ENCODE measurements at regions not wholly inside any gene's neighbourhood (a gene's known extent, or its start where the extent isn't known, plus 50 kb on each side); places are given as distances from the start of the nearest gene placed in this dataset.

DNA sequence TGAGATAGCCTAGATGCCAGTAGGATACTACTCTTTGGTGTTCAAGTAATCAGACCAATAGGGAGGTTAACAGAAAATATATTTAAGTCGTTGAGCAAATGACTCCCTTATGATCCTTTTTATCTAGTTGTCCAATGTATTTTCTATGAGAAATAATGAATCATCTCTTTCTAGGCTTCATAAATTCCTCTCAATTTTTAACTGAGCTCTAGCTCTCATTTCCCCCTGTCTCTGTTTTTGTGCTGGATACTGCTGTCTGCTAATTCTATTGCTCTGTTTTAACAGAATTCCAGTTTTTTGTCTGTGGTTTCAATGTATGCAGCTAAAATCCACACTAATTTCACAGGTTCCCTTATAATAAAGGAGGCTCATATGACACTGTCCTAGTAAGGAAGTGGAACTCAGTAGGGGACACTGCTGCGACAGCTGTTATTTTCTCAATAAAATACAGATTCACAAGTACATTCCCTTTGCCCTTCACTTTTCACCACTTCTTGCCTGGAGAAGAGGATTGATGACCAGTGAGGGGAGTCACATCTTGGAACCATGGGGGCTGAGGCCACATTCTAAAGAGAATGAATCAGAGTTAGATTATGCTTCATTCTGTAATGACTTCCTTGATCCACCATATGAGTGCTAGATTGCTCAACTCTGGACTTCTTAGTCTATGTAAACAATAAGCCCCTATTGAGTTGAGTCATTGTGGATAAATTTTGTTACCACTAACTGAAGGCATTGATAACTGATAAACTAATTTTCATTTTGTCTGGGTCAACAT is 558.7 kb upstream of the KCNMB2 start:
- Histone ChIP-seq H3K4me3 (ENCODE audit: control insufficient read depth in 1 of 2, extremely low read depth in 1 of 2, low read length in 1 of 2) (no peak overlapping the region), H3K9me3 (no peaks in the 10 kb centered on the region), H3K27me3 (replicated peaks in 1 of 2; ENCODE audit: control insufficient read depth in 2 of 2, extremely low read depth in 1 of 2, insufficient read depth in 2 of 2, low read length in 1 of 2) (no peaks in the 10 kb centered on the region), H3K27ac (ENCODE audit: low read length) (no peak overlapping the region), H3K4me1 (ENCODE audit: control insufficient read depth in 1 of 2, extremely low read depth in 1 of 2, insufficient read depth in 2 of 2, low read length in 2 of 2) (no peaks in the 10 kb centered on the region), H3K36me3 (ENCODE audit: control insufficient read depth in 2 of 2, extremely low read depth in 1 of 2, insufficient read depth in 1 of 2, low read length in 1 of 2) (no peaks in the 10 kb centered on the region)
- ChIA-PET CTCF (no interaction called here), POLR2A (no interaction called here)
- no peaks in the 10 kb centered on the region for H3K9me3 Mint-ChIP-seq
- WGBS (ENCODE audit: insufficient coverage) = no CpG with 5 or more reads among the region's 2 CpGs
- H3K27ac Mint-ChIP-seq = no peak overlapping the region
- no peak for DNase-seq
- H3K4me3 Mint-ChIP-seq = no peak overlapping the region
- no peaks in the 10 kb centered on the region for H3K4me1 Mint-ChIP-seq
- no peaks in the 10 kb centered on the region for H3K27me3 Mint-ChIP-seq
- H3K36me3 Mint-ChIP-seq = no peaks in the 10 kb centered on the region
- ATAC-seq (replicated peaks in 1 of 4) = no peak

DNA sequence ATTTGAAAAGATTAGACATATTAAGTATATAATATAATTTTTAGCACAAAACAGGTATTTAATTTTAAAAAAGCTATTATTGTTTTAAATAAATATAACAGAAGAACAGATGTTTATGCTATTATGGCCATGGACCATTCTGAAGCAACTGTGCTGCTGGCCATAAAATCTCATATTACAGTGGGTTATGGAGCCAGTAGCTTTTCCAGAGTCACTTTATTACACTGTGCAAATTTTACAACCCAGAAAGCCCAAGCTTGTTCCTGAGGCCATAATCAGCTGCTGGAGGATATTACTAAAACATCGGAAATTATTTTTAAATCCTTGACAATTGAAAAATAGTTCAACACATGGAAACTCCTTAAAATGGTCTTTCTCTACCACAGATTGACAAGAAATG is 557.3 kb upstream of the KCNMB2 start:
- DNase-seq (no peak), ATAC-seq (replicated peaks in 1 of 4) (no peak)
- H3K4me1 ChIP-seq (ENCODE audit: control insufficient read depth in 1 of 2, extremely low read depth in 1 of 2, insufficient read depth in 2 of 2, low read length in 2 of 2) = no peaks in the 10 kb centered on the region
- no peak overlapping the region for H3K4me3 ChIP-seq (ENCODE audit: control insufficient read depth in 1 of 2, extremely low read depth in 1 of 2, low read length in 1 of 2)
- no peaks in the 10 kb centered on the region for H3K36me3 Mint-ChIP-seq
- H3K4me1 Mint-ChIP-seq = no peaks in the 10 kb centered on the region
- no peak overlapping the region for H3K27ac ChIP-seq (ENCODE audit: low read length)
- no peaks in the 10 kb centered on the region for H3K27me3 ChIP-seq (replicated peaks in 1 of 2; ENCODE audit: control insufficient read depth in 2 of 2, extremely low read depth in 1 of 2, insufficient read depth in 2 of 2, low read length in 1 of 2)
- WGBS (ENCODE audit: insufficient coverage) = no CpG with 5 or more reads among the region's 1 CpG
- H3K9me3 Mint-ChIP-seq = no peaks in the 10 kb centered on the region
- H3K36me3 ChIP-seq (ENCODE audit: control insufficient read depth in 2 of 2, extremely low read depth in 1 of 2, insufficient read depth in 1 of 2, low read length in 1 of 2) = no peaks in the 10 kb centered on the region
- H3K27me3 Mint-ChIP-seq = no peaks in the 10 kb centered on the region
- CTCF ChIA-PET = no interaction called here
- no peak overlapping the region for H3K4me3 Mint-ChIP-seq
- no peak overlapping the region for H3K27ac Mint-ChIP-seq
- POLR2A ChIA-PET = interaction anchor here in 1 of 2 donors (0.6 kb wide), 1 partner anchor 96 kb away, joined by 3 read pairs; no protein-coding TSS in a partner anchor
- no peaks in the 10 kb centered on the region for H3K9me3 ChIP-seq

DNA sequence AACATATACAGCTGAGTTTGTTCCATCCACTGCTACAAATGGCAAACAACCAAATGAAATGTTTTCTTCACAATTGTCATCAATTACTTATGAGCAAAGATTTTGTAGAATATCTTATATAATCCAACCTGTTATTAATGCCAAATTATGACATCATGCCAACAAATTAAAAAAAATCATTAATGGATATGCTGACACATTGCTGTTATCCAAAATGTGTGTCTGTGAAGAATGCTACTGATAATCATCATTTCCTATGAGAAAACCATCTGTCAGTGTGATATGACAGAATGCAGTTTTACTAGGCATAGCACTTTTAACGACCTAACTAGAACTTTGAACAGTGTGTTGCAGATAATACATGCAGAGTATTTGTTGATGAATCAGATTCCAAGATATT is 556.5 kb upstream of the KCNMB2 start:
- Mint-ChIP-seq H3K27ac (no peak overlapping the region), H3K36me3 (no peaks in the 10 kb centered on the region), H3K4me1 (no peaks in the 10 kb centered on the region), H3K4me3 (no peak overlapping the region), H3K27me3 (no peaks in the 10 kb centered on the region), H3K9me3 (no peaks in the 10 kb centered on the region)
- H3K27me3 ChIP-seq (replicated peaks in 1 of 2; ENCODE audit: control insufficient read depth in 2 of 2, extremely low read depth in 1 of 2, insufficient read depth in 2 of 2, low read length in 1 of 2) = no peaks in the 10 kb centered on the region
- H3K9me3 ChIP-seq = no peaks in the 10 kb centered on the region
- no CpG with 5 or more reads among the region's 1 CpG for WGBS (ENCODE audit: insufficient coverage)
- no peak overlapping the region for H3K27ac ChIP-seq (ENCODE audit: low read length)
- no peaks in the 10 kb centered on the region for H3K4me1 ChIP-seq (ENCODE audit: control insufficient read depth in 1 of 2, extremely low read depth in 1 of 2, insufficient read depth in 2 of 2, low read length in 2 of 2)
- no peak overlapping the region for H3K4me3 ChIP-seq (ENCODE audit: control insufficient read depth in 1 of 2, extremely low read depth in 1 of 2, low read length in 1 of 2)
- ChIA-PET CTCF (no interaction called here), POLR2A (no interaction called here)
- DNase-seq (no peak), ATAC-seq (replicated peaks in 1 of 4) (no peak)
- H3K36me3 ChIP-seq (ENCODE audit: control insufficient read depth in 2 of 2, extremely low read depth in 1 of 2, insufficient read depth in 1 of 2, low read length in 1 of 2) = no peaks in the 10 kb centered on the region

DNA sequence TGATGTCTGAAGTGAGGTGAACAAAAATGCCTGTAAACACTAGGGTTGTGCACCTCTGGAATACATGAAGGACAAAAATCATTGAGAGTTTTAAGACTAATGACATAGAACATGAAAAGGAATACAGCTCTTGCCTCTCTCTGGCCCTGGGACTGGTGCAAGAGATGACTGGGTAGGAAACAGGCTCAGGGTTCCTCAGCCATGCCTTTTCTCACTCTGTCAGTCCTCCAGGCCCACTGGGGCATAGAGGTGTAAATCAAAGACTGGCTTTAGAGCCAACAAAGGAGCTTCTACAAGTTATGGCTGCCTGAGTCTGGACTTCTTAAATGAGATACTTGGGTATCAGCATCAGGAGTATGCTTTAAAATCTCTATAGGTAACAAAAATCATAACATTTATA is 554.7 kb upstream of the KCNMB2 start:
- Histone ChIP-seq H3K9me3 (no peaks in the 10 kb centered on the region), H3K27ac (ENCODE audit: low read length) (no peak overlapping the region), H3K4me1 (ENCODE audit: control insufficient read depth in 1 of 2, extremely low read depth in 1 of 2, insufficient read depth in 2 of 2, low read length in 2 of 2) (no peaks in the 10 kb centered on the region), H3K27me3 (replicated peaks in 1 of 2; ENCODE audit: control insufficient read depth in 2 of 2, extremely low read depth in 1 of 2, insufficient read depth in 2 of 2, low read length in 1 of 2) (no peaks in the 10 kb centered on the region), H3K4me3 (ENCODE audit: control insufficient read depth in 1 of 2, extremely low read depth in 1 of 2, low read length in 1 of 2) (no peak overlapping the region), H3K36me3 (ENCODE audit: control insufficient read depth in 2 of 2, extremely low read depth in 1 of 2, insufficient read depth in 1 of 2, low read length in 1 of 2) (no peaks in the 10 kb centered on the region)
- no peak for ATAC-seq (replicated peaks in 1 of 4)
- H3K4me1 Mint-ChIP-seq = no peaks in the 10 kb centered on the region
- no peaks in the 10 kb centered on the region for H3K36me3 Mint-ChIP-seq
- ChIA-PET CTCF (no interaction called here), POLR2A (interaction anchor here in 1 of 2 donors (0.7 kb wide), 1 partner anchor 25 kb away, joined by 5 read pairs; no protein-coding TSS in a partner anchor)
- H3K27ac Mint-ChIP-seq = no peak overlapping the region
- no peak overlapping the region for H3K4me3 Mint-ChIP-seq
- H3K9me3 Mint-ChIP-seq = no peaks in the 10 kb centered on the region
- no peak for DNase-seq
- H3K27me3 Mint-ChIP-seq = no peaks in the 10 kb centered on the region

DNA sequence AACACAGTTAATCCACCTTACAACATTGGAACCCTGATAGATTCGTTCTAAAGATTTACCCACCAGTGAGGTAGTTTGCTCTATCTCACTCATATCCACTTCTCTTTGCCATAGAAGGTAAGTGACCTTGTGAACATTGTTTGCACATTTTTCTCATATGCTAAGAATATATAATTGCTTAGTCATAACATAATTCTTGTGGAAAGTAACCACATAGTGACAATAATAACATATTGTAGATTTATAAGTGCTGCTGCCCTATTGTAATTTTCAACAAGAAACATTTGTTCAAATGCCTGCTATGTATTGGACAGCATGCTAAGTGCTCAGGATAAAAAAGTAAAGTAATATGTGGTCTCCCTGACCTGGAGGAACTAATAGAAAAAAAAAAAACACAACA is 554.2 kb upstream of the KCNMB2 start:
- no CpG with 5 or more reads among the region's 1 CpG for WGBS (ENCODE audit: insufficient coverage)

DNA sequence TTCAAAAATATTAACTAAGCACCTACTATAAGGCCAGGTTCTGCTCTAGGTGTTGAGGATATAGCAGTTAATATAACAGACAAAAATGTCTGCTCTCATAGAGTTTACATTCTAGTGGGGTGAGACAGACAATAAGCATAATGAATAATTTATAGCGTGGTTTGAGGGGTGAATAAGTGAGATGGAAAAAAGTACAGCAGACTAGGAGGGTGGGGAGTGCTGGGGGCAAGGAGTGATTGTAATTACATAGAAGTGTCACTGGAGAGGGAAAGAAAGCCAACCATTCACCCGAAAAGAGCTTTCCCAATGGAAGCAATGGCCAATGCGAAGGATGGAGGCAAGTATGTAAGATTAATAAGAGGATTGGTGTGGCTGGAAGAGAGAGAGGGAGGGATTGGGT is 552.9 kb upstream of the KCNMB2 start:
- Histone ChIP-seq H3K27ac (ENCODE audit: low read length) (no peak overlapping the region), H3K4me3 (ENCODE audit: control insufficient read depth in 1 of 2, extremely low read depth in 1 of 2, low read length in 1 of 2) (no peak overlapping the region), H3K9me3 (no peaks in the 10 kb centered on the region), H3K36me3 (ENCODE audit: control insufficient read depth in 2 of 2, extremely low read depth in 1 of 2, insufficient read depth in 1 of 2, low read length in 1 of 2) (no peaks in the 10 kb centered on the region), H3K4me1 (ENCODE audit: control insufficient read depth in 1 of 2, extremely low read depth in 1 of 2, insufficient read depth in 2 of 2, low read length in 2 of 2) (no peaks in the 10 kb centered on the region), H3K27me3 (replicated peaks in 1 of 2; ENCODE audit: control insufficient read depth in 2 of 2, extremely low read depth in 1 of 2, insufficient read depth in 2 of 2, low read length in 1 of 2) (no peaks in the 10 kb centered on the region)
- no peak overlapping the region for H3K4me3 Mint-ChIP-seq
- ChIA-PET CTCF (interaction anchor here in 1 of 2 donors (0.6 kb wide), 1 partner anchor 325 kb away, joined by 3 read pairs; no protein-coding TSS in a partner anchor), POLR2A (no interaction called here)
- no peak for ATAC-seq (replicated peaks in 1 of 4)
- H3K9me3 Mint-ChIP-seq = no peaks in the 10 kb centered on the region
- H3K4me1 Mint-ChIP-seq = no peaks in the 10 kb centered on the region
- no peak for DNase-seq
- H3K27ac Mint-ChIP-seq = no peak overlapping the region
- no peaks in the 10 kb centered on the region for H3K36me3 Mint-ChIP-seq
- no peaks in the 10 kb centered on the region for H3K27me3 Mint-ChIP-seq
- WGBS (ENCODE audit: insufficient coverage) = 82% methylated on average over 3 of the region's 3 CpGs

More for the DNA sequence above, 554.2 kb upstream of the KCNMB2 start:
- ChIA-PET CTCF (no interaction called here), POLR2A (no interaction called here)
- H3K4me3 ChIP-seq (ENCODE audit: control insufficient read depth in 1 of 2, extremely low read depth in 1 of 2, low read length in 1 of 2) = no peak overlapping the region
- Mint-ChIP-seq H3K36me3 (no peaks in the 10 kb centered on the region), H3K9me3 (no peaks in the 10 kb centered on the region), H3K27me3 (no peaks in the 10 kb centered on the region), H3K27ac (no peak overlapping the region), H3K4me1 (no peaks in the 10 kb centered on the region), H3K4me3 (no peak overlapping the region)
- H3K27ac ChIP-seq (ENCODE audit: low read length) = no peak overlapping the region
- H3K36me3 ChIP-seq (ENCODE audit: control insufficient read depth in 2 of 2, extremely low read depth in 1 of 2, insufficient read depth in 1 of 2, low read length in 1 of 2) = no peaks in the 10 kb centered on the region
- H3K9me3 ChIP-seq = no peaks in the 10 kb centered on the region
- DNase-seq = no peak
- H3K27me3 ChIP-seq (replicated peaks in 1 of 2; ENCODE audit: control insufficient read depth in 2 of 2, extremely low read depth in 1 of 2, insufficient read depth in 2 of 2, low read length in 1 of 2) = no peaks in the 10 kb centered on the region
- ATAC-seq (replicated peaks in 1 of 4) = no peak
- H3K4me1 ChIP-seq (ENCODE audit: control insufficient read depth in 1 of 2, extremely low read depth in 1 of 2, insufficient read depth in 2 of 2, low read length in 2 of 2) = no peaks in the 10 kb centered on the region
